Uterus (tissue), 2 donors: ENCODE measurements at regions not wholly inside any gene's neighbourhood (a gene's known extent, or its start where the extent isn't known, plus 50 kb on each side); places are given as distances from the start of the nearest gene placed in this dataset.

ENCODE experiments used
- CTCF ChIP-seq, 4 experiments: fragments of 200-600 bp in 2 of 4; fragments of 450-650 bp in 2 of 4; sonication (generic) in 2 of 4; IDR thresholded peaks; one replicate each; pipeline ENCODE4 v1.5.1; 2016 to 2019; ENCODE audit warnings: antibody characterized with exemption in 4 of 4, mild to moderate bottlenecking in 2 of 4, moderate library complexity in 1 of 4
- POLR2A ChIP-seq, 2 donors: fragments of 450-650 bp; IDR thresholded peaks; one replicate each; pipeline ENCODE4 v1.6.1; 2016; ENCODE audit warnings: antibody characterized with exemption in 2 of 2, mild to moderate bottlenecking in 1 of 2, moderate library complexity in 1 of 2

GRCh38 chr4:181827246-181827645 lies 416.0 kb upstream of the TENM3 start:
- TF ChIP-seq CTCF (IDR thresholded peaks at IDR 0.05) (no peak), POLR2A (IDR thresholded peaks at IDR 0.05) (no peak)
